ENCODE measurements at regions not wholly inside any gene's neighbourhood (a gene's known extent, or its start where the extent isn't known, plus 50 kb on each side); places are given as distances from the start of the nearest gene placed in this dataset.
"Not testable (repeated sequence)": the region's sequence is repeated elsewhere in the genome, so short reads cannot be mapped to it uniquely, and the experiment has no call there.

DNA sequence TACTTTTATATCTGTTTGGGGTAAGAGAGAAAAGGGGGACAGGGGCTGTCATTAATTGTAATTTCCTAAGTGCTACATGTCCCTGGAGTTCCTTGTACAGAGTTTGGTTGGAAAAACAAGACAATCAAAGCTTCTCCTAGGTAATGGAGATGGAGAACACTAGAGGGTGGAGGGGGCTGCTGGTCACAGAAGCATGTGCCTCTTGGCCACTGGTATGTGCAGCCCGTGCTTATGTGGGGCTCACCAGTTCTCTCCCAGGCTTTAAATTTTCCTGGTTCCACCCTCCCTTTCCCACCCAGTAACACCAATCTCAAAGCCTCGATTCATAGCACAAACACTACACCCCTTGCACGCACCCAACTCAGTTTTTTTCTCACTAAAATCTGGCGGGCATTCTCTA is 165.6 kb downstream of the SAMD5 start:
- no peak for DNase-seq

- DNase-seq, result no peak
Measured at GRCh38 chr6:147674794-147675193, 166.3 kb downstream of the SAMD5 start.

GRCh38 chr6:147675281-147675680 is 166.8 kb downstream of the SAMD5 start:
- no peak for DNase-seq

DNA sequence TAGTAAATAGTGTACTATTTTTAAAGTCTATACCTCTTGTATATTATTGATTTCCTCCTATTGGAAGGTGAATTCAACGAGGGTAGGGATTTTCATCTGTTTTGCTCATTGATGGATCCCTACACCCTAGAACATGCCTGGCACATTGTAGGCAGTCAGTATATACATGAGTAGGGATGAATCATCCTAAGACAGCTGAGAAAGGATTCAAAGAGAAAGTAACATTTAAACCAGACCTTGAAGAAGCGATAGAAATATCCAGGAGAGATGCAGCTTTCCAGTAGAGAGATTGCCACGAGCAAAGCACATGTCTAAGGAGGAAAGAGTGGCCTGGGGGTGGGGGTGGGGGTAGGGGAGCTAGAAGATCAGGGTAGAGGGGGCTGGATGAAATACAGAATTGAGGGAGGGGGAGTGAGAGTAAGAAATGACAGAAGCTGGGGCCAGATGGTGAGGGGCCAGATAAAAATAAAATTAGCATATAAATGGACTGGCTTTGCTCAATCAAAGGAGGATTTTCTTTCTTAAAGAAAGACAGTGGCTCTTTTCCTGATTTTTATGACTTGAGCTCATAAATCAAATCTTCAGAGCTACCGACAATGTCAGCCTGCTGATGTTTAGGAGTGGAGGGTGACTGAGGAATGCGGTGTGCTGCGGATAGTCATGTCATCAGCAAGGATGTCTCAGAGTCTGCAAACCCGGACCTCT is 168.2 kb downstream of the SAMD5 start:
- DNase-seq, result no peak

- no peak for DNase-seq
Measured at GRCh38 chr6:147677647-147678046, 169.2 kb downstream of the SAMD5 start.

DNA sequence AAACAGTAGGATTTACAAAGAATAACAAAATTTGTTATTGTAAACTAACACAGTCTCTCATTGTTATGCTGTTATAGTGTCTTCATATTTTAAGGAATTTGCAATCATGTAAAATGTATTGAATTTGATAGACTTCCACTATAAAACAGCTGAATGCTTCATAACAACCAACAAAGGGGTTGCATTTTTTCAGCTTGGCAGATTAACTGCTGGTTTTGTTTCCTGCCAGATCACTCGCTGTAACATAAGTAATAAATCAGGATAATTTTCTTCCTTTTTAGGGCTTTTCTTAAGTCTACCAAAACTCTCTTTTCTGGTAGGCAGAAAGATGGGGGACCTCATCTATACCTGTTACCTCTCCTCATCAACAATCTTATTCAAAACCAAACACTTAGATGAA is 169.8 kb downstream of the SAMD5 start:
- no peak for DNase-seq

DNA sequence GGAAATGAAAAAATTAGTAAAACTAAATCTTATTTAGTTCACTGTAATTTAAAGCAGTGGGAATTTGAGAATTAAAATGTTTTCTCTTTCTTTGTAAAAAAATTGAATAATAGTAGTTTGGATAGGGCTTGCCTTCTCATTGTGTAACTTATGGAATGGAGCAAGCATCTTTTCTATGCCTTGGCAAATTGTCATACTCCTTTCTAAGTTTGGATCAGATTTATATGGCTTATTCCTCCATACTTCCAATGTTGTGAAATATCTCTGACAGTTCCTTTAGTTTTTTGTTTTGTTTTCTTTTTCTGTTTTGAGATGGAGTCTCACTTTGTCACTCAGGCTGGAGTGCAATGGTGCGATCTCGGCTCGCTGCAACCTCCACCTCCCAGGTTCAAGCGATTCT is 176.4 kb downstream of the SAMD5 start:
- DNase-seq, result no peak

DNA sequence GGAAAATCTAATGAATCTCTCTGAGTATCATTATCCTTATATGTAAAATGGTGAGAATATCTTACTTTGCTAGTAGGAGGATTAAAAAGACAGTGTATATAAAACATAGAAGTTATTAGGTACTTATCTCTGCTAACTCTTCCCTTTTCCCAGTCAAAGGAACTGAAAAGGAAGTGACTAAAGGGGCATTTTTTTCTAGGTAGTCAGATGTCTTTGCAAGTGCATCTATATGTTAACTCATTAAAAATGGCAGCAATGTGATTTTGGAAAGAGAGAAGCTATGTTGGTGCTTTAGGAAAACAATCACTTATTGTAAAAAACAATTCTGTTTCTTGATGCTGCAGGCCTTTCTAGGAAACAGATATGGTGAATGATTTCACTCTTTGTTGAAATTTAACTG is 180.9 kb downstream of the SAMD5 start:
- no peak for DNase-seq

DNA sequence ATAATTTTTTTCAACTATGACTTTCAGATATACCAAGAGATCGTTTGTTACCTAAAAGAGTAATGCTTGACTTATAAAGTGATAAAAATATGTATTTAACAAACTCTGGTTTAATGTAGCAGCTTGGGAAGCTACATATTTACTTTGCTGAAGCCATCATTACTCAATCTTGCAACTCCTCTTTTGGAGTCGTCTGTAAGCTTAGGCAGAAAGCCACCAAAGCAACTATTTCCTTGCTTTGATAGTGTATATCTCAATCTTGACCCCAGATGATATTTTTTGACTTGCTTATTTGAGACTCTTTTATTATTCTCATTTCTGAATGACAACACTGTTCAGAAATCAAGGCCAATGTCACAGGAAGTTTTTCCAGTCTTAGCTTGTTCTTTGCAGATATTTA is 183.0 kb downstream of the SAMD5 start:
- DNase-seq, result no peak

DNA sequence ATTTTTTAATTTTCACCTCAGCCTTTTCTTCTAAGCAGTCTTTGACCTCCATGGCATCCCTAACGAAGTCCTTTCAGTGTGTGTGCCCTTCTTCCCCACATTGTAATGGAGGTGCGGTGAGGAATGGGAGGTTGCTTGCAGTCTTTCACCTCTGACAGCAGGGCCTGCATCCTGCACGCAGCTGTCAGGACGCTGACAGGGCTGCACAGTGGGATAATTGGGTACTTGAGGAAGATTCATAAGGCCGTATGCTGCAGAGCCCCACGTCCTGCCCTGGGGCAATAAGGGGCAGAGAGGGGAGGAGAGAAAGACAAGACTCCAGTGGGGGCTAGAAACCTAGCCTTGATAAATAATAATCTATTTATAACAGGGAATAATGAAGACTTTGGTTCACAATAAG is 184.7 kb downstream of the SAMD5 start:
- peak in 1 of 2 experiments; percentile 1 for DNase-seq

DNA sequence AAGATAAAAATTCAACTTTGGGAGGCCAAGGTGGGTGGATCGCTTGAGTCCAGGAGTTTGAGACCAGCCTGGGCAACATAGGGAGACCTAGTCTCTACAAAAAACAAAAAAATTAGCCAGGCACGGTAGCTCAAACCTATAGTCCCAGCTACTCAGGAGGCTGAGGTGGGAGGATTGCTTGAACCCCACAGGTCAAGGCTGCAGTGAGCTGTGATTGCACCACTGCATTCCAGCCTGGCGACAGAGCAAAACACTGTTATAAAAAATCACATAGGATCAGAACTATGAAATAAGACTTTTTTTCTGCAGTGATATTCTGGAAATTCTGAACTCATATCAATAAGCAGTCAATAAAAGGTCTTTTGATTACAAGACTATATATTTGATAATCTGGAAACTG is 186.1 kb downstream of the SAMD5 start:
- not testable (repeated sequence) for DNase-seq

- DNase-seq, result no peak
Measured at GRCh38 chr6:147695819-147696218, 187.3 kb downstream of the SAMD5 start.

- DNase-seq, result no peak
Measured at GRCh38 chr6:147699140-147699539, 190.7 kb downstream of the SAMD5 start.

GRCh38 chr6:147699637-147700036 is 191.1 kb downstream of the SAMD5 start:
- DNase-seq, result no peak

DNA sequence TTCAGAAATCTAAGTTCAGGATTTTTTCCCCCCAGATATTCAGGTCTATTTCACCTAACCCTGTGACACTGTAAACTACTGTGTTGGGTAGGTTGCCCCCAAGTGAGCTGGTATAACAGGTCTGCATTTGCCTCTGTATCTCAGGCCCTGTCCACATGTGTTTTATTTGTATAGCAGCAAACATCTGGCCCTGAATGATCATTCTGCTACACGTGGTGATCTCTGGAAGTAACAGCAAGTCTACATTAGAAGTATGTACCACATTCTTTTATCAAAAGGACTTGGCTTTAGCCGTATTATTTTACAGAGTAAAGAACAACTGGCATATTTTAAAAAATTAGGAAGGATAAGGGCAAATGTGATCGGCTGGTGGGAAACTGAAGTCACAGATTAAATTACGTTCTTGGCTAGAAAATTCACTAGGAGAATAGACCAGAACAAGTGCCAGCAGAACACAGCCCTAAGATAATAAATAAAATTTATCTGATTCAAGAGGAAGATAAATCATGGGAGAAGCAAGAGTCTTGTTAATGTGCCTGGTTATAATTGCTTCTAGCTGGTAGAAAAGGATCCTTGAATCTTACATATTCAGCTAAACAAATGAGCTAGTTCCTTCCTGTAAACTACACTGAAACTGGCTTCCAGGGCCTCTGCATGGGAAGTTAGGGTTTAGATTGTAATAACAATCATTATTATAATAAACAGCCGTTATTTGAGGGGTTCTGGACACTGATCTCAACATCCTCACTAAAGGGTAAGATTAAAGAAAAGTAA is 192.1 kb downstream of the SAMD5 start:
- DNase-seq, result no peak

DNA sequence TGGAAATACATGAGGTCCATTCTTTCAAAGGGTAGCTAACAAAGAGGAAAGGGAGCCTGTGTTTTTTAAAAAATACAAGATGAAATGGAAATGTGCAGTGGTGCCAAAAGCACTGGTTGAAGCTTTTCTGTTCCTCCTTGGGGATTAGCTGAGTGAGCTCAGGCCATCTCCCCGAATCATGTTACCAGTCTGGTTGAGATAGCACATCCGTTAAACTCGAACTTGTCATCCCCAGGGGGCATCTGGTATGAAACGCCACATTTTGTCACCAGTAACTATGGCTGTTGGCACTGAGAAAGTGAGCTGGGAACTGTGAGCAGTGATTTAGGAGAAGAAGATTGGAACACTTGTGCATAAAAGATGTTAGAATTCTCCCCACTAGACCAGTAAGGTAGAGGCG is 196.2 kb downstream of the SAMD5 start:
- DNase-seq, result no peak

- DNase-seq, result no peak
Measured at GRCh38 chr6:147707524-147707923, 199.0 kb downstream of the SAMD5 start.

DNA sequence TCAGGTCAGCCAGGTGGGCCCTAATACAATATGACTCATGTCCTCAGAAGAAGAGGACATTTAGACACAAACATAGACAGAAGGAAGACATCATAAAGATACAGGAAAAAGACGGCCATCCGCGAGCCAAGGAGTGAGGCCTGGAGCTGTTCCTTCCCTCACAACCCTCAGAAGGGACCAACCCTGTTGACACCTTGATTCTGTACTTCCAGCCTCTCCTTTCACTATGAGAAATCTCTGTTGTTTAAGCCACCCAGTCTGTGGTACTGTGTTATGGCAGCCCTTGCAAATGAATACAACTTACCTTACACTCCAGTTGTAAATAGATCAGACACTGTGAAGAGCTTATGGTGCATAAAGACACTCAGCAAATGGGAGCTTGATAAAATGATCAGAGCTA is 199.7 kb downstream of the SAMD5 start:
- DNase-seq, result no peak

DNA sequence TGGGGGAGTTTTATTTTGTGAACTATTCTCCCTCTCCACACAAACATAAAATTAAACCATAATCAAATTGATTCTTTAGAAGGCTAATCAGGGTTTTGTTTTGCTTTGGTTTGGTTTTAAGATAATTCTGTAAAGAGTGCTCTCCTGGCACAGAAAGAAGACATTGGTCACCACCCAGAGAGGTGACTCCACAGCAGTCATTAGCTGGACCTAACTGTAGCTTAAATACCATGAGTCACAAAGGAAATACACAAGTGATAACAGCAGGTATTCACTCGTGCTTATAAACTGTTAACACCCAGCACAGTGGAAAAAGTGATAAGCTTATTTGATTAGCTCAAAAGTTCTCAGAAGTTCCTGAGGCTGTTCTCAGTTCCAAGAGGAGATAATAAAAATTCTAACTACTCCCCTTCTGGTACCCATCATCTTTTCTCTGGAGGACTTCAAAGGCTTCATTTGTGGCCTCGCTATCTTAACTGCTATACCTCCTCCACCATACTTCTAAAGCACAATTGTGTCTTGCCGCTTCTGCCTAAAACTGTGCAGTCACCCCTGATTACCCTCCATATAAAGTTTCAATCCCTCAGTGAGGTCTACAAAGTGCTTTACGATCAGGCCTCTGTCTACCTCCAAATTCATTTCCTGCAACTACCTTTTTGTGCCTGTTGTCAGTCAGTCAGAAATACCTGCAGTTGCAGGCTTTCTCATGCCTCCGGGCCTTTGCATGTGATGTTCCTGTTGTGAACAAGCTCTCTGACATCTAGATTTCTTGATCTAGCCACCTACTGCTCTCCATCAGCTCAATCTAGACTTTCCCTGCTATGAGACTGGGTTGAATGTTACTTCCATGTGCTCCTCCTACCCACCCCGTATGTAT is 201.1 kb downstream of the SAMD5 start:
- no peak for DNase-seq

- DNase-seq, result no peak
Measured at GRCh38 chr6:147710890-147711289, 202.4 kb downstream of the SAMD5 start.

DNA sequence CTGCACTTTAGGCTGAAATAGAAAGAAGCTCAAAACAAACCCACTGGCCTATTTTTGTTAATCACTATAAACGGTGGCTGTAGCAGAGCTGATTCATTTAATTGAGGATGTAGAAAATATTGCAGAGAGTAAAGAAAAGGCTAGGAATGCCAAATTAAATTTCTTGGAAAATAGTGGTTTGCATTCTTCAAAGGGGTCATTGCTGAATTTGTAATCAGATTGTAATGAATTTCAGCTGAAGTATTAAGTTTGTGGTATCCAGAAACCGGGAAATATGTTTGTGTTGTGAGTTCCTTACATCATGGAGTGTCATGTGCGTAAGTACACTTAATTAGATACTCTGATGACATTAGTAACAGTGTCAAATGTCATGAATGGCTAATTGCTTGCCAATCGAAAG is 203.0 kb downstream of the SAMD5 start:
- no peak for DNase-seq

- DNase-seq, result no peak
Measured at GRCh38 chr6:147712841-147713240, 204.4 kb downstream of the SAMD5 start.

GRCh38 chr6:147715035-147715434 is 206.5 kb downstream of the SAMD5 start:
- no peak for DNase-seq

DNA sequence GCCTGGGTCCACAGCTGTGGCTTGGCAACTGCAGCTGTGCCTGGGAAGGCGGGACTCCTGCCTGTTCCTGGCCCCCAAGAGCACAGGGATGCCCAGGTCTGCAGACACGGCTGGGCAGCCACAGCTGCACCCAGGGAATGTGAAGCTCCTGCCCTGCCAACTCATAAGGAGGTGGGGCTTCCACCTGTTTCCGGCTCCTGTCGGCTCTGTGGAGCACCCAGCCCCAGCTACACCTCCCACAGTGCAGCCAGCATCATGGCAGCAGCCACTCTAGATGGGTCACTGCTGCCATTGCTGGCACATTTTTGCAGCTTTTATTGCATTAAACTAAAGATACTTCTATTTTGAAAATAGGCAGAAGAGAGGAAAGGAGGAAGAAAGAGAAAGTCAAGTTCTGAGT is 207.9 kb downstream of the SAMD5 start:
- no peak for DNase-seq

Measured in NCI-H2081 (cell line).